Pulmonary artery endothelial cell (primary cell): ENCODE measurements at regions not wholly inside any gene's neighbourhood (a gene's known extent, or its start where the extent isn't known, plus 50 kb on each side); places are given as distances from the start of the nearest gene placed in this dataset.

Experiments used
- DNase-seq: peaks from one replicate; pipeline ENCODE4 v3.0.0-alpha.2; 2011; ENCODE audit warnings: low read depth, low spot score

GRCh38 chr20:7693761-7694160 lies 246.5 kb downstream of the HAO1 start:
- no peak for DNase-seq

GRCh38 chr20:7695051-7695495 lies 245.2 kb downstream of the HAO1 start:
- DNase-seq = no peak

GRCh38 chr20:7695635-7696034 lies 244.6 kb downstream of the HAO1 start:
- DNase-seq = no peak

- no peak for DNase-seq
Measured at GRCh38 chr20:7696311-7696710, 243.9 kb downstream of the HAO1 start.

GRCh38 chr20:7702141-7702540 lies 238.1 kb downstream of the HAO1 start:
- no peak for DNase-seq

GRCh38 chr20:7703551-7703961 lies 236.7 kb downstream of the HAO1 start:
- DNase-seq = no peak

- no peak for DNase-seq
Measured at GRCh38 chr20:7703996-7704395, 236.3 kb downstream of the HAO1 start.

- DNase-seq = no peak
Measured at GRCh38 chr20:7708112-7708511, 232.1 kb downstream of the HAO1 start.

- DNase-seq = no peak
Measured at GRCh38 chr20:7708782-7709181, 231.5 kb downstream of the HAO1 start.

GRCh38 chr20:7710440-7710839 lies 229.8 kb downstream of the HAO1 start:
- no peak for DNase-seq

- DNase-seq = no peak
Measured at GRCh38 chr20:7712661-7713060, 227.6 kb downstream of the HAO1 start.

GRCh38 chr20:7714549-7714948 lies 225.7 kb downstream of the HAO1 start:
- DNase-seq = no peak

GRCh38 chr20:7716286-7716972 lies 223.8 kb downstream of the HAO1 start:
- DNase-seq = no peak

- DNase-seq = peak; percentile 76
Measured at GRCh38 chr20:7722564-7722963, 217.7 kb downstream of the HAO1 start.

GRCh38 chr20:7723284-7723683 lies 217.0 kb downstream of the HAO1 start:
- peak; percentile 67 for DNase-seq

- no peak for DNase-seq
Measured at GRCh38 chr20:7728338-7728737, 211.9 kb downstream of the HAO1 start.

- no peak for DNase-seq
Measured at GRCh38 chr20:7734216-7734615, 206.0 kb downstream of the HAO1 start.

GRCh38 chr20:7736336-7736735 lies 203.9 kb downstream of the HAO1 start:
- DNase-seq = peak; percentile 55

GRCh38 chr20:7741866-7742265 lies 198.4 kb downstream of the HAO1 start:
- peak; percentile 22 for DNase-seq

GRCh38 chr20:7742479-7742878 lies 197.8 kb downstream of the HAO1 start:
- peak; percentile 68 for DNase-seq

- no peak for DNase-seq
Measured at GRCh38 chr20:7744411-7744810, 195.8 kb downstream of the HAO1 start.

- no peak for DNase-seq
Measured at GRCh38 chr20:7748624-7749023, 191.6 kb downstream of the HAO1 start.

GRCh38 chr20:7754102-7754501 lies 186.2 kb downstream of the HAO1 start:
- no peak for DNase-seq

GRCh38 chr20:7758406-7758805 lies 181.9 kb downstream of the HAO1 start:
- DNase-seq = no peak
